Lung microvascular endothelial cell (primary cell): ENCODE measurements at regions not wholly inside any gene's neighbourhood (a gene's known extent, or its start where the extent isn't known, plus 50 kb on each side); places are given as distances from the start of the nearest gene placed in this dataset.

Experiments used
- DNase-seq, 2 donors: peaks; one replicate each; pipeline versions ENCODE4 v3.0.0 to v3.0.0-alpha.2; 2010; ENCODE audit warnings: low read depth in 2 of 2

DNA sequence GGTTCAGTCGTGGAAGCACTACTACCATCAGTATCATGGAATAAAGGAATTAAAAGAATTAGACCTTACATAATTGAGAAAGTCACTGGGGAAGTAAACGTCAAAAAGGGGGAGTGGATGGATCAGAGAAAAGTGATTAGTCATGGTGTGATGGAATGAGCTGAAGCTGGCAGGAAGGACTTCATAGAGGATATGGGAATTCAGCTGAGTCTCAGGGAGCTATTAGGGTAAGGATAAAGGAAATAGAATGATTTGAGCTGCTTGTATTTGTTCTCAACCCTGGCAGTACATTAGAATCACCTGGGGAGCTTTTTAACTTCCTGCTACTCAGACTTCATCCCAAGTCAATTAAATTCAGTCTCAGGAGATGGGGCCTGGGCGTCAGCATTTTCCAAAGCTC, 53.4 kb upstream of the SETBP1 start:
- DNase-seq, result peak; percentile 34 to 38

DNA sequence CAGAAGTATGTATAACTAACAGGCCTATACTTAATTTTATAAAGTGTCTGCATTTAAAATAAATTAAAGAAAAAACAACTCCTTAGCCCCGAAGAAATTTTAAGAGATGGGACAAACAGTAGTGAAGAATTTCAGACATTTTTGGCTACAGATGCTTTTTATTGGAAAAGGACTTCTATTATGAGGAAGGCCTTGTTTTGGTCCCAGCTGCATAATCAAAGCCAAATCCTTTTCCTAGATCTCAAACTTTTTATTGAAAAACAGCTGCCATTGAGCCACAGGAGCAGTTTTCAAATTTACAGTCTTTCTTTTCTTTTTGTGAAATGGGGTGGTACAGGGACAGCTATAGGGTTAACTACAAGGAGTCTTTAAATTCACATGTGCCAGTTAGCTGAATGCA, 51.3 kb upstream of the SETBP1 start:
- no peak for DNase-seq

DNA sequence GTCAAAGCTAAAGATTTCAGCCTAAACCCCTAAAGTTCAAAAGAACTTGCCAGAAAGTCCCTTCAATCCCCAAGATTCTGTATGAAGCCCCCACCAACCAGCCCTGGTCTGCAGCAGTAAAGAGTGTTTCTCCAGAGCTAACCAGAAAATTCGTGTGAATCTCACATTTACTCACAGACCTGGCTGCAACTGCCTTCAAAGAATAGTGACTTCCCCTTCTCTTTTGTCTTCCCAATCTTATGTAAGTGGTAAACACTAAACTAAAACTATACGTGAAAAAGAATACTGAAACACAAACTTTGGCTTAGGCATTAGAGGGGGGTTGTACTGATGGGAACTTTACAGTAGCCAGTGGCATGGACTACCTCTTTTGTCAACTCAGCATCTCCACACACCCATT, 50.6 kb upstream of the SETBP1 start:
- DNase-seq, result no peak
